ENCODE measurements at regions not wholly inside any gene's neighbourhood (a gene's known extent, or its start where the extent isn't known, plus 50 kb on each side); places are given as distances from the start of the nearest gene placed in this dataset.

GRCh38 chr18:39230086-39230803 is 1664.6 kb upstream of the CELF4 start:
- no peak overlapping the region for H4K5ac ChIP-seq (ENCODE audit: insufficient read length, low read depth, low read length)
- no peaks in the 10 kb centered on the region for H3K23me2 ChIP-seq (ENCODE audit: low read depth, low read length)
- H3K23ac ChIP-seq (ENCODE audit: insufficient read length): no peak overlapping the region
- H2BK120ac ChIP-seq (replicated peaks; ENCODE audit: low read depth, low read length): no peak overlapping the region
- H3K27ac ChIP-seq (ENCODE audit: low read depth, low read length): no peak overlapping the region
- H3K56ac ChIP-seq (replicated peaks; ENCODE audit: insufficient read length, low read depth, low read length): no peak overlapping the region
- H3K79me2 ChIP-seq (ENCODE audit: control insufficient read depth in 1 of 2, insufficient read depth in 2 of 2, low read length in 2 of 2): no peaks in the 10 kb centered on the region
- no peak overlapping the region for H3K18ac ChIP-seq (ENCODE audit: extremely low read depth, low read length)
- WGBS, 2 experiments (ENCODE audit: extremely low coverage in 1 of 2, insufficient coverage in 1 of 2, insufficient read length in 1 of 2, insufficient replicate concordance in 2 of 2, low coverage in 1 of 2, low lambda C conversion rate in 2 of 2, missing lambda C conversion rate in 1 of 2): 76% methylated on average over 5 of the region's 5 CpGs; no CpG with 5 or more reads in 1 of the 2 experiments
- H3K79me1 ChIP-seq (ENCODE audit: low read depth, low read length): no peaks in the 10 kb centered on the region
- CTCF ChIA-PET (ENCODE audit: partially characterized antibody): no interaction called here
- no peak overlapping the region for H3K4me3 ChIP-seq (ENCODE audit: extremely low read depth in 1 of 4, insufficient read depth in 2 of 4, low read depth in 3 of 4, low read length in 4 of 4)
- H2BK20ac ChIP-seq (ENCODE audit: low read length): no peak overlapping the region
- no peak overlapping the region for H4K91ac ChIP-seq (replicated peaks; ENCODE audit: insufficient read length, low read length)
- peaks cover 6 to 11% of the 10 kb centered on the region in 2 experiments; a peak in 3 of 4 replicates for H3K9me3 ChIP-seq (ENCODE audit: insufficient read depth in 2 of 2, low read depth in 1 of 2, low read length in 1 of 2)
- H2AFZ ChIP-seq (ENCODE audit: low read length): no peak overlapping the region
- H2AK5ac ChIP-seq (ENCODE audit: low read depth, low read length): no peak overlapping the region
- no peak for DNase-seq (ENCODE audit: low read depth in 1 of 2, low spot score in 2 of 2)
- no peak overlapping the region for H4K8ac ChIP-seq (ENCODE audit: extremely low read depth, insufficient read depth, low read length)
- no peak for FAIRE-seq
- POLR2A ChIA-PET (ENCODE audit: partially characterized antibody): no interaction called here
- no peaks in the 10 kb centered on the region for H3K27me3 ChIP-seq (replicated peaks in 1 of 4; ENCODE audit: control insufficient read depth in 3 of 4, extremely low read depth in 1 of 4, insufficient read depth in 3 of 4, low read length in 3 of 4)
- H3K9ac ChIP-seq (replicated peaks in 1 of 4; ENCODE audit: extremely low read depth in 1 of 4, low read depth in 3 of 4, low read length in 3 of 4): no peak overlapping the region; a peak in 1 of 7 replicates
- H4K20me1 ChIP-seq (replicated peaks in 1 of 2; ENCODE audit: control insufficient read depth in 1 of 2, insufficient read depth in 2 of 2, low read length in 2 of 2): no peaks in the 10 kb centered on the region
- H3K36me3 ChIP-seq (ENCODE audit: control insufficient read depth in 2 of 4, insufficient read depth in 4 of 4, low read length in 3 of 4): peaks cover 0 to 2% (median 0%) of the 10 kb centered on the region in 4 experiments; a peak in 1 of 8 replicates
- no peak overlapping the region for H3K4ac ChIP-seq (replicated peaks; ENCODE audit: insufficient read length, low read depth, low read length)
- H3K4me1 ChIP-seq (replicated peaks in 1 of 4; ENCODE audit: control insufficient read depth in 3 of 4, insufficient read depth in 4 of 4, low read length in 3 of 4): peaks cover 0 to 2% (median 1%) of the 10 kb centered on the region in 4 experiments; a peak in 2 of 7 replicates
- H3K4me2 ChIP-seq (ENCODE audit: insufficient read depth in 1 of 2, low read depth in 2 of 2, low read length in 2 of 2): no peak overlapping the region
- H2BK5ac ChIP-seq (ENCODE audit: low read depth, low read length): no peak overlapping the region
- no peak overlapping the region for H3K14ac ChIP-seq (ENCODE audit: insufficient read length)
- H2BK15ac ChIP-seq (ENCODE audit: low read length): no peak overlapping the region
- no peak overlapping the region for H2BK12ac ChIP-seq (ENCODE audit: low read depth, low read length)
- TF ChIP-seq CHD1 (IDR thresholded peaks at IDR 0.05; ENCODE audit: low read depth, low read length) (no peak), EP300 (IDR thresholded peaks at IDR 0.05; ENCODE audit: borderline replicate concordance in 1 of 2, low read depth in 2 of 2, low read length in 2 of 2) (no peak), SIX5 (IDR thresholded peaks at IDR 0.05; ENCODE audit: low read depth, low read length) (no peak), SP4 (IDR thresholded peaks at IDR 0.05; ENCODE audit: low read length) (no peak), NRF1 (IDR thresholded peaks at IDR 0.05; ENCODE audit: low read depth, low read length) (no peak), SAP30 (IDR thresholded peaks at IDR 0.05; ENCODE audit: insufficient read depth, insufficient replicate concordance, low read length) (no peak), KDM1A (IDR thresholded peaks at IDR 0.05; ENCODE audit: borderline replicate concordance, low read length) (no peak), GTF2F1 (IDR thresholded peaks at IDR 0.05; ENCODE audit: borderline replicate concordance, low read depth, low read length) (no peak), BCL11A (IDR thresholded peaks at IDR 0.05; ENCODE audit: low read depth in 2 of 2, low read length in 2 of 2) (no peak), MAX (IDR thresholded peaks at IDR 0.05) (no peak), MAFK (IDR thresholded peaks at IDR 0.05; ENCODE audit: low read depth, low read length) (no peak), E2F6 (IDR thresholded peaks at IDR 0.05) (no peak)

Measured in H1 (cell line).